ENCODE measurements at regions not wholly inside any gene's neighbourhood (a gene's known extent, or its start where the extent isn't known, plus 50 kb on each side); places are given as distances from the start of the nearest gene placed in this dataset.

DNA sequence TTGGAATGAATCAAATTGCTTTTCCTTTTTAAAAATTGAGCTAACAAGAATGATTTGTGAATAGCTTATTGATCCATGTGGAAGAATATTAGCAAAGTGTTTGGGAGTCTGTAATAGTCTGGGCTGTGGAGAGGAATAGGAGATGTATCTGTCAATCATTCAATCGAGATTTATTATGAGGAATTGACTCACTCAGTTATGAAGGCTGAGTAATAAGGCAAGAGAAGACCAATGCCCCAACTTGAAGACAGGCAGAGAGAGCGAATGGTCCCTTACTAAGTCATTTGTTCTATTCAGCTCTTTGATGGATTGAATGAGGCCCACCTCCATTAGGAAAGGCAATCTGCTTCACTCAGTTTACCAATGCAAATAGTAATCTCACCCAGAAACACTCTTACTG is 403.0 kb downstream of the CD83 start:
- TF ChIP-seq IRF4 (IDR thresholded peaks at IDR 0.05; ENCODE audit: low read depth, low read length) (no peak), JUND (IDR thresholded peaks at IDR 0.05; ENCODE audit: low read depth, low read length) (no peak), TCF12 (IDR thresholded peaks at IDR 0.05; ENCODE audit: low read depth, low read length) (no peak), NR2C2 (IDR thresholded peaks at IDR 0.05; ENCODE audit: borderline replicate concordance, control insufficient read depth, insufficient read length, low read depth) (no peak), CEBPB (IDR thresholded peaks at IDR 0.05; ENCODE audit: borderline replicate concordance in 1 of 2, low read depth in 2 of 2, low read length in 2 of 2) (no peak), EGR1 (IDR thresholded peaks at IDR 0.05; ENCODE audit: borderline replicate concordance in 1 of 2, low read depth in 2 of 2, low read length in 2 of 2) (no peak), BCL11A (IDR thresholded peaks at IDR 0.05; ENCODE audit: low read depth, low read length) (no peak), RFX5 (IDR thresholded peaks at IDR 0.05; ENCODE audit: low read depth, low read length) (no peak), FOXK2 (IDR thresholded peaks at IDR 0.05) (no peak), STAT1 (conservative IDR thresholded peaks at IDR 0.05) (no peak), NFIC (IDR thresholded peaks at IDR 0.05; ENCODE audit: low read depth, low read length) (no peak)
- TF ChIP-seq, protein P1, sequence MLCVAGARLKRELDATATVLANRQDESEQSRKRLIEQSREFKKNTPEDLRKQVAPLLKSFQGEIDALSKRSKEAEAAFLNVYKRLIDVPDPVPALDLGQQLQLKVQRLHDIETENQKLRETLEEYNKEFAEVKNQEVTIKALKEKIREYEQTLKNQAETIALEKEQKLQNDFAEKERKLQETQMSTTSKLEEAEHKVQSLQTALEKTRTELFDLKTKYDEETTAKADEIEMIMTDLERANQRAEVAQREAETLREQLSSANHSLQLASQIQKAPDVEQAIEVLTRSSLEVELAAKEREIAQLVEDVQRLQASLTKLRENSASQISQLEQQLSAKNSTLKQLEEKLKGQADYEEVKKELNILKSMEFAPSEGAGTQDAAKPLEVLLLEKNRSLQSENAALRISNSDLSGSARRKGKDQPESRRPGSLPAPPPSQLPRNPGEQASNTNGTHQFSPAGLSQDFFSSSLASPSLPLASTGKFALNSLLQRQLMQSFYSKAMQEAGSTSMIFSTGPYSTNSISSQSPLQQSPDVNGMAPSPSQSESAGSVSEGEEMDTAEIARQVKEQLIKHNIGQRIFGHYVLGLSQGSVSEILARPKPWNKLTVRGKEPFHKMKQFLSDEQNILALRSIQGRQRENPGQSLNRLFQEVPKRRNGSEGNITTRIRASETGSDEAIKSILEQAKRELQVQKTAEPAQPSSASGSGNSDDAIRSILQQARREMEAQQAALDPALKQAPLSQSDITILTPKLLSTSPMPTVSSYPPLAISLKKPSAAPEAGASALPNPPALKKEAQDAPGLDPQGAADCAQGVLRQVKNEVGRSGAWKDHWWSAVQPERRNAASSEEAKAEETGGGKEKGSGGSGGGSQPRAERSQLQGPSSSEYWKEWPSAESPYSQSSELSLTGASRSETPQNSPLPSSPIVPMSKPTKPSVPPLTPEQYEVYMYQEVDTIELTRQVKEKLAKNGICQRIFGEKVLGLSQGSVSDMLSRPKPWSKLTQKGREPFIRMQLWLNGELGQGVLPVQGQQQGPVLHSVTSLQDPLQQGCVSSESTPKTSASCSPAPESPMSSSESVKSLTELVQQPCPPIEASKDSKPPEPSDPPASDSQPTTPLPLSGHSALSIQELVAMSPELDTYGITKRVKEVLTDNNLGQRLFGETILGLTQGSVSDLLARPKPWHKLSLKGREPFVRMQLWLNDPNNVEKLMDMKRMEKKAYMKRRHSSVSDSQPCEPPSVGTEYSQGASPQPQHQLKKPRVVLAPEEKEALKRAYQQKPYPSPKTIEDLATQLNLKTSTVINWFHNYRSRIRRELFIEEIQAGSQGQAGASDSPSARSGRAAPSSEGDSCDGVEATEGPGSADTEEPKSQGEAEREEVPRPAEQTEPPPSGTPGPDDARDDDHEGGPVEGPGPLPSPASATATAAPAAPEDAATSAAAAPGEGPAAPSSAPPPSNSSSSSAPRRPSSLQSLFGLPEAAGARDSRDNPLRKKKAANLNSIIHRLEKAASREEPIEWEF (IDR thresholded peaks at IDR 0.05; ENCODE audit: insufficient replicate concordance, low read depth, low read length): no peak
- TF ChIP-seq, protein P2, sequence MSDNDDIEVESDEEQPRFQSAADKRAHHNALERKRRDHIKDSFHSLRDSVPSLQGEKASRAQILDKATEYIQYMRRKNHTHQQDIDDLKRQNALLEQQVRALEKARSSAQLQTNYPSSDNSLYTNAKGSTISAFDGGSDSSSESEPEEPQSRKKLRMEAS (IDR thresholded peaks at IDR 0.05; ENCODE audit: low read depth, low read length): no peak
- TF ChIP-seq, protein P3, sequence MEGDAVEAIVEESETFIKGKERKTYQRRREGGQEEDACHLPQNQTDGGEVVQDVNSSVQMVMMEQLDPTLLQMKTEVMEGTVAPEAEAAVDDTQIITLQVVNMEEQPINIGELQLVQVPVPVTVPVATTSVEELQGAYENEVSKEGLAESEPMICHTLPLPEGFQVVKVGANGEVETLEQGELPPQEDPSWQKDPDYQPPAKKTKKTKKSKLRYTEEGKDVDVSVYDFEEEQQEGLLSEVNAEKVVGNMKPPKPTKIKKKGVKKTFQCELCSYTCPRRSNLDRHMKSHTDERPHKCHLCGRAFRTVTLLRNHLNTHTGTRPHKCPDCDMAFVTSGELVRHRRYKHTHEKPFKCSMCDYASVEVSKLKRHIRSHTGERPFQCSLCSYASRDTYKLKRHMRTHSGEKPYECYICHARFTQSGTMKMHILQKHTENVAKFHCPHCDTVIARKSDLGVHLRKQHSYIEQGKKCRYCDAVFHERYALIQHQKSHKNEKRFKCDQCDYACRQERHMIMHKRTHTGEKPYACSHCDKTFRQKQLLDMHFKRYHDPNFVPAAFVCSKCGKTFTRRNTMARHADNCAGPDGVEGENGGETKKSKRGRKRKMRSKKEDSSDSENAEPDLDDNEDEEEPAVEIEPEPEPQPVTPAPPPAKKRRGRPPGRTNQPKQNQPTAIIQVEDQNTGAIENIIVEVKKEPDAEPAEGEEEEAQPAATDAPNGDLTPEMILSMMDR (IDR thresholded peaks at IDR 0.05 in 2 of 3, conservative IDR thresholded peaks at IDR 0.05 in 1 of 3; ENCODE audit: control insufficient read depth in 2 of 3, extremely low read depth in 1 of 3, insufficient read depth in 1 of 3, low read depth in 3 of 3, low read length in 3 of 3): no peak

Data from GM12878 (cell line).